Mesothelial cell of epicardium (in vitro differentiated cells): ENCODE measurements at regions not wholly inside any gene's neighbourhood (a gene's known extent, or its start where the extent isn't known, plus 50 kb on each side); places are given as distances from the start of the nearest gene placed in this dataset.

ENCODE experiments used
- DNase-seq, 2 experiments: peaks; one replicate each; pipeline ENCODE4 v3.0.0; 2021; ENCODE audit warnings: low spot score in 2 of 2; ENCODE audit not compliant: unreplicated experiment in 2 of 2
- H3K27ac Mint-ChIP-seq: 2 replicates; pipeline ENCODE4 v1.8.0; 2021; ENCODE audit warnings: mixed read lengths
- H3K27me3 Mint-ChIP-seq: 2 replicates; pipeline ENCODE4 v1.8.0; 2021; ENCODE audit warnings: low read depth, mixed read lengths
- H3K36me3 Mint-ChIP-seq: 2 replicates; pipeline ENCODE4 v1.8.0; 2021; ENCODE audit warnings: mixed read lengths
- H3K4me1 Mint-ChIP-seq: 2 replicates; pipeline ENCODE4 v1.8.0; 2021; ENCODE audit warnings: mixed read lengths
- H3K4me3 Mint-ChIP-seq: 2 replicates; pipeline ENCODE4 v1.8.0; 2021; ENCODE audit warnings: mild to moderate bottlenecking, moderate library complexity, mixed read lengths
- H3K9me3 Mint-ChIP-seq: 2 replicates; pipeline ENCODE4 v1.8.0; 2021; ENCODE audit warnings: mixed read lengths
- CTCF ChIP-seq: fragments of 200-600 bp; sonication (generic); IDR thresholded peaks from one replicate; pipeline ENCODE4 v1.5.0; 2021; ENCODE audit warnings: antibody characterized with exemption; ENCODE audit not compliant: unreplicated experiment

- Mint-ChIP-seq H3K9me3 (no peaks in the 10 kb centered on the region), H3K4me1 (peaks cover 6% of the 10 kb centered on the region), H3K4me3 (no peak overlapping the region), H3K27ac (no peak overlapping the region), H3K27me3 (no peaks in the 10 kb centered on the region), H3K36me3 (no peaks in the 10 kb centered on the region)
- no peak for TF ChIP-seq CTCF
- no peak for DNase-seq
Measured at GRCh38 chr1:187961895-187962294, 1133.1 kb downstream of the PLA2G4A start.

GRCh38 chr1:187971851-187972250 is 1143.1 kb downstream of the PLA2G4A start:
- H3K9me3 Mint-ChIP-seq = no peaks in the 10 kb centered on the region
- H3K27me3 Mint-ChIP-seq = no peaks in the 10 kb centered on the region
- no peaks in the 10 kb centered on the region for H3K36me3 Mint-ChIP-seq
- DNase-seq = no peak
- H3K27ac Mint-ChIP-seq = no peak overlapping the region
- no peak overlapping the region for H3K4me3 Mint-ChIP-seq
- TF ChIP-seq CTCF = no peak
- peaks cover 3% of the 10 kb centered on the region for H3K4me1 Mint-ChIP-seq

GRCh38 chr1:187977298-187977697 is 1148.5 kb downstream of the PLA2G4A start:
- Mint-ChIP-seq H3K27me3 (no peaks in the 10 kb centered on the region), H3K4me1 (no peaks in the 10 kb centered on the region), H3K27ac (no peak overlapping the region), H3K36me3 (no peaks in the 10 kb centered on the region), H3K4me3 (no peak overlapping the region), H3K9me3 (peaks cover 8% of the 10 kb centered on the region)
- no peak for TF ChIP-seq CTCF
- DNase-seq = no peak

- H3K4me3 Mint-ChIP-seq = no peak overlapping the region
- no peaks in the 10 kb centered on the region for H3K36me3 Mint-ChIP-seq
- no peaks in the 10 kb centered on the region for H3K4me1 Mint-ChIP-seq
- H3K27ac Mint-ChIP-seq = no peak overlapping the region
- H3K27me3 Mint-ChIP-seq = no peaks in the 10 kb centered on the region
- no peak for TF ChIP-seq CTCF
- peaks cover 11% of the 10 kb centered on the region for H3K9me3 Mint-ChIP-seq
- no peak for DNase-seq
Measured at GRCh38 chr1:187985145-187985896, 1156.6 kb downstream of the PLA2G4A start.

GRCh38 chr1:187985897-187986654 is 1157.3 kb downstream of the PLA2G4A start:
- DNase-seq = no peak
- Mint-ChIP-seq H3K9me3 (peaks cover 4% of the 10 kb centered on the region), H3K4me3 (no peak overlapping the region), H3K36me3 (no peaks in the 10 kb centered on the region), H3K4me1 (no peaks in the 10 kb centered on the region), H3K27ac (no peak overlapping the region), H3K27me3 (no peaks in the 10 kb centered on the region)
- no peak for TF ChIP-seq CTCF
